ENCODE measurements at regions not wholly inside any gene's neighbourhood (a gene's known extent, or its start where the extent isn't known, plus 50 kb on each side); places are given as distances from the start of the nearest gene placed in this dataset.

- Histone ChIP-seq H3K9me3 (replicated peaks; ENCODE audit: control insufficient read depth, insufficient read depth, low read length) (no peaks in the 10 kb centered on the region), H3K27me3 (replicated peaks in 1 of 2; ENCODE audit: control insufficient read depth in 2 of 2, insufficient read depth in 2 of 2, low read length in 1 of 2) (no peaks in the 10 kb centered on the region), H3K4me3 (no peak overlapping the region), H3K79me2 (ENCODE audit: control insufficient read depth, insufficient read depth, low read length) (no peaks in the 10 kb centered on the region), H2AFZ (ENCODE audit: control insufficient read depth, low read depth, low read length) (no peak overlapping the region), H3K36me3 (ENCODE audit: control insufficient read depth in 2 of 2, insufficient read depth in 2 of 2, low read length in 1 of 2) (no peaks in the 10 kb centered on the region), H3K4me1 (ENCODE audit: control insufficient read depth, insufficient read depth, low read length) (no peaks in the 10 kb centered on the region), H4K20me1 (ENCODE audit: control insufficient read depth, insufficient read depth) (no peaks in the 10 kb centered on the region), H3K9ac (ENCODE audit: control insufficient read depth, insufficient read depth, low read length) (no peak overlapping the region), H3K4me2 (ENCODE audit: control insufficient read depth, insufficient read depth) (no peak overlapping the region), H3K27ac (ENCODE audit: control insufficient read depth, insufficient read depth) (no peak overlapping the region)
- RAD21 ChIA-PET (ENCODE audit: unreplicated experiment): no interaction called here
- intact Hi-C loops (cut with micrococcal nuclease; ENCODE audit: unreplicated experiment) (no loop called here), in situ Hi-C loops (cut with MboI) (no loop called here)
- WGBS (ENCODE audit: insufficient coverage, insufficient replicate concordance, low lambda C conversion rate, missing lambda C conversion rate): 60% methylated on average over 5 of the region's 5 CpGs
- POLR2A ChIA-PET: no interaction called here
- DNase-seq (ENCODE audit: low read depth, low spot score) (no peak), FAIRE-seq (no peak), ATAC-seq (no peak)
- no peak for TF ChIP-seq ATF7 (IDR thresholded peaks at IDR 0.05; ENCODE audit: low read depth)
- no peak for TF ChIP-seq HDAC6 (IDR thresholded peaks at IDR 0.05; ENCODE audit: unreplicated experiment)
- TF ChIP-seq MLLT1 (IDR thresholded peaks at IDR 0.05): no peak
- TF ChIP-seq EP300 (IDR thresholded peaks at IDR 0.05; ENCODE audit: borderline replicate concordance in 1 of 2, control insufficient read depth in 1 of 2, low read depth in 2 of 2, low read length in 2 of 2): no peak
- no peak for TF ChIP-seq BACH1 (IDR thresholded peaks at IDR 0.05; ENCODE audit: borderline replicate concordance)
- TF ChIP-seq EZH2 (IDR thresholded peaks at IDR 0.05; ENCODE audit: borderline replicate concordance, control insufficient read depth, low read depth, low read length): no peak
- CTCF ChIA-PET: no interaction called here
- SMC1A ChIA-PET (ENCODE audit: uncharacterized antibody, unreplicated experiment): interaction anchor here (0.8 to 1.2 kb wide), 2 partner anchors 13 to 15 kb away, joined by 3 read pairs; no protein-coding TSS in a partner anchor
- BruUV-seq (replicated peaks): no TSS peak
Measured at GRCh38 chr10:35699848-35700486, 57.9 kb upstream of the FZD8 start.
